ENCODE measurements at regions not wholly inside any gene's neighbourhood (a gene's known extent, or its start where the extent isn't known, plus 50 kb on each side); places are given as distances from the start of the nearest gene placed in this dataset.

DNA sequence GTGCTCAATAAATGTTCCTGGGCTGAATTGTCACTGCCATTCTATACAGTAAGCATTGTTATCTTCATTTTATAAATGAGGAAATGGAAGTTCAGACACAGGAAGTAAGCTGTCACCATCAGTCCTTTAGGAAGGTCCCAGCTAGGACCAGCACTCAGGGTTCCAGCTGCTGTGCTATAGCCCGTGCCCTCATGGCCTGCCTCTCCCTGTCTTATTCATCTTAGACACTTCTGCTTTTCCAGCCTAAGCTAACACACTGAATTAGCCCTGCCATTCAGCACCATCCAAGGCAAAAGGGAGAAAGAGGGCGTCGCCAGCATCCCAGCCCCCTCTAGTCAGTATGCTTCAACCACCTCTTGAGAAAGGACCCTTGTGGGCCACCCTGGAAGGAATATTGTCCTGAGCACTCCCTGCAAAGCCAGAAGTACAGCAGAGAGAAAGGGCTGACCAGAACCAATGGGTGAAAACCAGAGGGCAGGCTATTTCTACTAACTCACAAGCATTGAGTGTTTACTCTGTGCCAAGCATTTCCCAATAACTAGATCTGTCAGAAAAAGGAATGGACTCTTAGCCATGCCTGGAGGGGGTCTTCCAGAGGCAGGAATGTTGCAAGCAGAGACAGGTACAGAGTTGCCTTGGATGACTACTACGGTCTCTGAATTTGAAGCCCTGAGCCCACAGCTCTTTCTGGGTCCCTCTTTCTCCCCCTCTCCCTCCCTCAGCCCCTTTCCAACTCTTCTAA is 77.9 kb upstream of the NFIA start:
- DNase-seq (ENCODE audit: low read depth, low spot score) (no peak), FAIRE-seq (peak; percentile 67)
- Histone ChIP-seq H3K27me3 (ENCODE audit: control insufficient read depth, extremely low read depth, insufficient read depth, low read length) (no peaks in the 10 kb centered on the region), H4K20me1 (ENCODE audit: control insufficient read depth, extremely low read depth, insufficient read depth, low read length) (no peaks in the 10 kb centered on the region), H3K9me1 (ENCODE audit: control insufficient read depth, extremely low read depth, insufficient read depth, low read length) (no peaks in the 10 kb centered on the region), H3K36me3 (ENCODE audit: control insufficient read depth in 2 of 2, extremely low read depth in 1 of 2, insufficient read depth in 2 of 2, low read length in 2 of 2) (no peaks in the 10 kb centered on the region), H3K4me2 (ENCODE audit: control insufficient read depth, extremely low read depth, insufficient read depth, low read depth, low read length) (peak overlapping the region; percentile 3), H3K4me3 (ENCODE audit: control insufficient read depth in 2 of 3, extremely low read depth in 1 of 3, insufficient read depth in 2 of 3, low read depth in 1 of 3, low read length in 3 of 3) (no peak overlapping the region), H3K4me1 (ENCODE audit: control insufficient read depth, extremely low read depth, insufficient read depth, low read length) (peaks cover 11% of the 10 kb centered on the region), H3K9ac (ENCODE audit: control insufficient read depth, extremely low read depth, insufficient read depth, low read length) (no peak overlapping the region), H3K9me3 (ENCODE audit: control insufficient read depth, low read depth, low read length) (no peaks in the 10 kb centered on the region), H3K79me2 (ENCODE audit: control insufficient read depth, insufficient read depth, low read length) (no peaks in the 10 kb centered on the region), H2AFZ (ENCODE audit: control insufficient read depth, low read length) (no peak overlapping the region), H3K27ac (ENCODE audit: control insufficient read depth, insufficient read depth, low read length) (no peak overlapping the region)
- dilution Hi-C loops (cut with MboI; ENCODE audit: extremely low pct_ligation_motif_present, low sequenced_read_pairs), result no loop called here
- no peak for TF ChIP-seq EZH2 (IDR thresholded peaks at IDR 0.05; ENCODE audit: low read length)
- TF ChIP-seq, protein P1, sequence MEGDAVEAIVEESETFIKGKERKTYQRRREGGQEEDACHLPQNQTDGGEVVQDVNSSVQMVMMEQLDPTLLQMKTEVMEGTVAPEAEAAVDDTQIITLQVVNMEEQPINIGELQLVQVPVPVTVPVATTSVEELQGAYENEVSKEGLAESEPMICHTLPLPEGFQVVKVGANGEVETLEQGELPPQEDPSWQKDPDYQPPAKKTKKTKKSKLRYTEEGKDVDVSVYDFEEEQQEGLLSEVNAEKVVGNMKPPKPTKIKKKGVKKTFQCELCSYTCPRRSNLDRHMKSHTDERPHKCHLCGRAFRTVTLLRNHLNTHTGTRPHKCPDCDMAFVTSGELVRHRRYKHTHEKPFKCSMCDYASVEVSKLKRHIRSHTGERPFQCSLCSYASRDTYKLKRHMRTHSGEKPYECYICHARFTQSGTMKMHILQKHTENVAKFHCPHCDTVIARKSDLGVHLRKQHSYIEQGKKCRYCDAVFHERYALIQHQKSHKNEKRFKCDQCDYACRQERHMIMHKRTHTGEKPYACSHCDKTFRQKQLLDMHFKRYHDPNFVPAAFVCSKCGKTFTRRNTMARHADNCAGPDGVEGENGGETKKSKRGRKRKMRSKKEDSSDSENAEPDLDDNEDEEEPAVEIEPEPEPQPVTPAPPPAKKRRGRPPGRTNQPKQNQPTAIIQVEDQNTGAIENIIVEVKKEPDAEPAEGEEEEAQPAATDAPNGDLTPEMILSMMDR (optimal IDR thresholded peaks at IDR 0.05 in 1 of 3, IDR thresholded peaks at IDR 0.05 in 1 of 3, conservative IDR thresholded peaks at IDR 0.05 in 1 of 3; ENCODE audit: extremely low read depth in 1 of 3, insufficient read depth in 2 of 3, low read length in 3 of 3), result no peak

DNA sequence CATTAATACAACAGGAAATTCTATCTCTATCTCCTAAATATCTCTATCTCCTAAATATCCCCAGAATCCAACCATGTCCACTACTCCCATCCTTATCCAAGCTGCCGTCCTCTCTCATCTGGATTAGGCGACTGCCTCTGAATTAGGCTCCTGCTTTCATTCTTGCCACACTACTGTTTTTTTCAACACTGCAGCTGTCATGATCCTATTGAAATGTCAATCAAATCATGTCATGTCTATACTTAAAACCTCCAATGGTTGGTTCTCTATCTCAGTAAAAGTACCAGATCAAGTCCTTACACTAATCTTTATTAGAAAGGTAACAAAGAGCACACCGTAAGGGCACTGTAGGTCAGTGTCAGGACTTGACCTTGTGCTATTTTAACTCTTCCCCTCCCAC is 82.0 kb upstream of the NFIA start:
- FAIRE-seq, result no peak
- DNase-seq (ENCODE audit: low read depth, low spot score), result no peak
- no peak overlapping the region for H3K4me3 ChIP-seq (ENCODE audit: control insufficient read depth in 2 of 3, extremely low read depth in 1 of 3, insufficient read depth in 2 of 3, low read depth in 1 of 3, low read length in 3 of 3)
- H3K9ac ChIP-seq (ENCODE audit: control insufficient read depth, extremely low read depth, insufficient read depth, low read length), result no peak overlapping the region
- TF ChIP-seq, protein P1 (optimal IDR thresholded peaks at IDR 0.05 in 1 of 3, IDR thresholded peaks at IDR 0.05 in 1 of 3, conservative IDR thresholded peaks at IDR 0.05 in 1 of 3; ENCODE audit: extremely low read depth in 1 of 3, insufficient read depth in 2 of 3, low read length in 3 of 3), result no peak
- no peak for TF ChIP-seq EZH2 (IDR thresholded peaks at IDR 0.05; ENCODE audit: low read length)
- peaks cover 11% of the 10 kb centered on the region for H3K4me1 ChIP-seq (ENCODE audit: control insufficient read depth, extremely low read depth, insufficient read depth, low read length)
- no peaks in the 10 kb centered on the region for H3K79me2 ChIP-seq (ENCODE audit: control insufficient read depth, insufficient read depth, low read length)
- H3K36me3 ChIP-seq (ENCODE audit: control insufficient read depth in 2 of 2, extremely low read depth in 1 of 2, insufficient read depth in 2 of 2, low read length in 2 of 2), result no peaks in the 10 kb centered on the region
- no peak overlapping the region for H2AFZ ChIP-seq (ENCODE audit: control insufficient read depth, low read length)
- H3K4me2 ChIP-seq (ENCODE audit: control insufficient read depth, extremely low read depth, insufficient read depth, low read depth, low read length), result no peak overlapping the region
- H3K9me3 ChIP-seq (ENCODE audit: control insufficient read depth, low read depth, low read length), result no peaks in the 10 kb centered on the region
- no peaks in the 10 kb centered on the region for H4K20me1 ChIP-seq (ENCODE audit: control insufficient read depth, extremely low read depth, insufficient read depth, low read length)
- dilution Hi-C loops (cut with MboI; ENCODE audit: extremely low pct_ligation_motif_present, low sequenced_read_pairs), result no loop called here
- H3K27ac ChIP-seq (ENCODE audit: control insufficient read depth, insufficient read depth, low read length), result no peak overlapping the region
- H3K27me3 ChIP-seq (ENCODE audit: control insufficient read depth, extremely low read depth, insufficient read depth, low read length), result no peaks in the 10 kb centered on the region
- H3K9me1 ChIP-seq (ENCODE audit: control insufficient read depth, extremely low read depth, insufficient read depth, low read length), result no peaks in the 10 kb centered on the region

All from keratinocyte (primary cell).